Mesodermal cell (in vitro differentiated cells): ENCODE measurements at regions not wholly inside any gene's neighbourhood (a gene's known extent, or its start where the extent isn't known, plus 50 kb on each side); places are given as distances from the start of the nearest gene placed in this dataset.

Source experiments
- H3K27ac ChIP-seq: 2 replicates; pipeline ENCODE4 v1.7.0; 2013; ENCODE audit warnings: mild to moderate bottlenecking, low read depth, low read length, moderate library complexity; ENCODE audit not compliant: severe bottlenecking
- H3K36me3 ChIP-seq: 2 replicates; pipeline ENCODE4 v1.7.1; 2013; ENCODE audit warnings: mild to moderate bottlenecking, low read length, moderate library complexity; ENCODE audit not compliant: control insufficient read depth, insufficient read depth
- H3K4me1 ChIP-seq: one replicate; pipeline ENCODE4 v1.7.1; 2013; ENCODE audit warnings: mild to moderate bottlenecking, low read length; ENCODE audit not compliant: insufficient read depth, control insufficient read depth, poor library complexity, severe bottlenecking
- H3K4me3 ChIP-seq: 2 replicates; pipeline ENCODE4 v1.7.0; 2013; ENCODE audit warnings: low read length, control low read depth, mild to moderate bottlenecking; ENCODE audit not compliant: insufficient read depth, poor library complexity, severe bottlenecking; ENCODE audit errors: extremely low read depth
- H3K9me3 ChIP-seq: 2 replicates; pipeline ENCODE4 v1.7.1; 2013; ENCODE audit warnings: mild to moderate bottlenecking, low read length, moderate library complexity; ENCODE audit not compliant: control insufficient read depth
- WGBS, 2 experiments: methylation state at CpG; one replicate each; pipeline ENCODE4 v1.1.5; 2013; ENCODE audit warnings: missing lambda C conversion rate in 2 of 2; ENCODE audit not compliant: insufficient coverage in 2 of 2; 5-methylcytosine and 5-hydroxymethylcytosine counted together

GRCh38 chr6:11865680-11866300, 87.2 kb upstream of the ADTRP start:
- Histone ChIP-seq H3K4me1 (peaks cover 3% of the 10 kb centered on the region), H3K9me3 (no peaks in the 10 kb centered on the region), H3K36me3 (no peaks in the 10 kb centered on the region), H3K4me3 (no peak overlapping the region), H3K27ac (no peak overlapping the region)
- 92 to 94% methylated on average over 5 to 7 of the region's 8 CpGs for WGBS, 2 experiments

GRCh38 chr6:11858439-11858838, 79.8 kb upstream of the ADTRP start:
- Histone ChIP-seq H3K4me1 (peaks cover 9% of the 10 kb centered on the region), H3K4me3 (no peak overlapping the region), H3K27ac (no peak overlapping the region), H3K9me3 (no peaks in the 10 kb centered on the region), H3K36me3 (no peaks in the 10 kb centered on the region)

DNA sequence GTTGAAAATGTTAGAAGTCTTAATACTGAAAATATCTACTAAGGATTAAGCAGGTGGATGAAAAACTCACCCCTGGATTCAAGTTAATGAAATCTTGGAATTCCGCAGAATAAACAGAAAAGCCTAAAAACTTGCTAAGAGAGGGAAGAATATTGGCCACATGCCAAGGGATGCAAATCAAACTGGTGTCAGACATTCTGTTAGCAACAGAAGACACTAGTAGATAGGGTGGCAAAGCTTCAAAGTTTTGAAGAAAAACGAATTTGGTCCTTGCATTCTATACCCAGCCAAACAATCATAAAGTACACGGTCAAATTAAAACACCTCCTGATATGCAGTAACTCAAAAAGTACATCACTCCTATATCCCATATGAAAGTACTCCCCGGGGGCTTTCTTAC, 77.1 kb upstream of the ADTRP start:
- H3K27ac ChIP-seq: no peak overlapping the region

GRCh38 chr6:11854408-11855165, 76.0 kb upstream of the ADTRP start:
- Histone ChIP-seq H3K27ac (no peak overlapping the region), H3K4me1 (peaks cover 9% of the 10 kb centered on the region), H3K9me3 (no peaks in the 10 kb centered on the region), H3K4me3 (no peak overlapping the region), H3K36me3 (no peaks in the 10 kb centered on the region)
- WGBS, 2 experiments: 85 to 94% methylated on average over 2 to 6 of the region's 7 CpGs

More for the DNA sequence above, 77.1 kb upstream of the ADTRP start:
- Histone ChIP-seq H3K36me3 (no peaks in the 10 kb centered on the region), H3K9me3 (no peaks in the 10 kb centered on the region), H3K4me3 (no peak overlapping the region), H3K4me1 (peaks cover 9% of the 10 kb centered on the region)
- WGBS, 2 experiments: 90 to 93% methylated on average over 3 of the region's 4 CpGs

DNA sequence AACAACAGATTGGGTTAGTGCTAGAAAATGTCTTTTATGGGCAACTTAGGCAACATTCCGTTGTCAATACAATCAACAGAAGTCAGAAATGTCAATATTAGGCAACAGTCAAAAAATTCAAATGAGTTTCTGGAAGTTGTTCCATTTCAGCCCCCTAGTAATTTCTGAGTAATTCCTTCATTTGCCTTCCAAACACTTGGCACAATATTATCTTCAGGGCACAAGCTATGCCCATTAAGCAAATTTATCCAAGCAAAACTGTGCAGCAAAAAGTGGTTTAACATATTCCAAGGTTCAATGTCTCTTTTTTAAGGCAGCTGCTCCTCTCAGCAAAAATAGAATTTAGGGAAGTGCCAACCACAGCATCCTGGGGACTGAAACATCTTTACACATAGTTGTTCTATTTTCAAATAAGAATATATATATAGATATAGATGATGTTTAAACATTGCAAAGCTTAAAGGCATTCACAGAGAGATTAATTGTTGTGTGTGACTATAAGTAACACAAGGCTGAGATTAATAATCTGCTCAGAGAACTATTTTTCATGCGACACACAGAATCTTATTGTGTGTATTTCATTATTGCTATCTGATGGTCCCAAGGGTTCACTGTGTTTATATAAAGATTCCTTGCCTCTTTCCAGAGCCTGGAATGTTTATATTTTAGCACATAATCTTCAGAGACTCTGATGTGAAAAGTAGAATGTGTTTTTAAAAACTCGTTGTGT, 75.2 kb upstream of the ADTRP start:
- peaks cover 9% of the 10 kb centered on the region for H3K4me1 ChIP-seq
- no peak overlapping the region for H3K4me3 ChIP-seq
- H3K27ac ChIP-seq: no peak overlapping the region
- H3K36me3 ChIP-seq: no peaks in the 10 kb centered on the region
- 60% methylated on average over 1 of the region's 3 CpGs; no CpG with 5 or more reads in 1 of the 2 experiments for WGBS, 2 experiments
- no peaks in the 10 kb centered on the region for H3K9me3 ChIP-seq

DNA sequence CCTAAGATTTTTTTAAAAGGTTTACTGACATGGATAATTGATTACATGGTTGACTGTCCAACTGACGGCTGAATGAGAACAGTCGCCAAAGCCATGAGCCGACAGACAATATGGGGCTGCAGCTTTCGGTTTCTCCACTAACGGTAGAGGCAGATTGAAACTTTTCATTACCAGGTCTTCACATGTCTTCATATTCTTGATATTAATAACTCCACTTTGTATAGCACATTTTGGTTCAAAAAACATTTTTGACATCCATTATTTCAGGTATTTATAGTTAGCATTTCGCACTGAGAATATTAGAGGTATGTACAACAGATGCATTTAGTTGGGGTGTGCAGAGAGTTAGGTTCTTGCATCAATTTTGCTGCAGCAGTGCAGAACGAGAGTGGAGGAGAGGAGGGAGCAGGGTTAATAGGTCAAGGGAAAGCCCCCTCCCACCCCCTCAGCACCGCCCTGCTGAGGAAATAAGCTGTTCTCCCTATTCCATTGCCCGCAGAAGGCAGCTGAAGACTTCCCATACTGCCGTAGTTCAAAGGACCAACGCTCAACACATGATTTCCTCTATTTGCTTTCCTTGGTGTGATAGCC, 73.6 kb upstream of the ADTRP start:
- no peak overlapping the region for H3K27ac ChIP-seq
- H3K4me3 ChIP-seq: no peak overlapping the region
- 83 to 98% methylated on average over 5 of the region's 11 CpGs for WGBS, 2 experiments

DNA sequence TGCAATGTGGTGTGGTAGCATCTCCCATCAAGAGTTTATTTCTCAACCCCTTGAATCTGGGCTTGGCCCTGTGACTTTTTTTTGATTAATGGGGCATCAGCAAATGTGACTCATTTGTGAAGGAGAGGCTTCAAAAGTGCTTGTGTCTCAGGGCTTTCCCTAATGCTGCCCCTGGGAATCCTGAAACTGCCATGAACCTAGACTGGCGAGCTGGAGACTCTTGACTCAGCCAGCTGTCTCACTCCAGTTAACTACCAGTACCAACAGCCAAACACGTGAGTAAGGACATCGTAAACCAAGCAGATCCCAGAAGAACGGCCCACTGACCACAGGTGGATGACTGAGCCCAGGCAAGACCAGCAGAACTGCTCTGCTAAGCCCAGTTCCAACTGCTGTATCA, 72.8 kb upstream of the ADTRP start:
- Histone ChIP-seq H3K9me3 (no peaks in the 10 kb centered on the region), H3K36me3 (no peaks in the 10 kb centered on the region), H3K27ac (no peak overlapping the region), H3K4me3 (no peak overlapping the region), H3K4me1 (peaks cover 13% of the 10 kb centered on the region)
- 85 to 95% methylated on average over 3 to 4 of the region's 4 CpGs for WGBS, 2 experiments

More for the DNA sequence above, 73.6 kb upstream of the ADTRP start:
- H3K36me3 ChIP-seq: no peaks in the 10 kb centered on the region
- H3K4me1 ChIP-seq: peaks cover 13% of the 10 kb centered on the region
- no peaks in the 10 kb centered on the region for H3K9me3 ChIP-seq

- Histone ChIP-seq H3K4me3 (no peak overlapping the region), H3K9me3 (no peaks in the 10 kb centered on the region), H3K36me3 (no peaks in the 10 kb centered on the region), H3K27ac (no peak overlapping the region), H3K4me1 (peaks cover 7% of the 10 kb centered on the region)
- 94 to 100% methylated on average over 2 of the region's 2 CpGs for WGBS, 2 experiments
Observed at GRCh38 chr6:11848852-11849731, 70.5 kb upstream of the ADTRP start.

- H3K4me1 ChIP-seq: peaks cover 4% of the 10 kb centered on the region
- H3K9me3 ChIP-seq: no peaks in the 10 kb centered on the region
- no peak overlapping the region for H3K4me3 ChIP-seq
- peak overlapping the region; percentile 58 for H3K27ac ChIP-seq
- H3K36me3 ChIP-seq: no peaks in the 10 kb centered on the region
- 100% methylated on average over 1 of the region's 1 CpG; no CpG with 5 or more reads in 1 of the 2 experiments for WGBS, 2 experiments
Observed at GRCh38 chr6:11848346-11848651, 69.7 kb upstream of the ADTRP start.
